ENCODE measurements at regions not wholly inside any gene's neighbourhood (a gene's known extent, or its start where the extent isn't known, plus 50 kb on each side); places are given as distances from the start of the nearest gene placed in this dataset.
"Not testable (repeated sequence)": the region's sequence is repeated elsewhere in the genome, so short reads cannot be mapped to it uniquely, and the experiment has no call there.

DNA sequence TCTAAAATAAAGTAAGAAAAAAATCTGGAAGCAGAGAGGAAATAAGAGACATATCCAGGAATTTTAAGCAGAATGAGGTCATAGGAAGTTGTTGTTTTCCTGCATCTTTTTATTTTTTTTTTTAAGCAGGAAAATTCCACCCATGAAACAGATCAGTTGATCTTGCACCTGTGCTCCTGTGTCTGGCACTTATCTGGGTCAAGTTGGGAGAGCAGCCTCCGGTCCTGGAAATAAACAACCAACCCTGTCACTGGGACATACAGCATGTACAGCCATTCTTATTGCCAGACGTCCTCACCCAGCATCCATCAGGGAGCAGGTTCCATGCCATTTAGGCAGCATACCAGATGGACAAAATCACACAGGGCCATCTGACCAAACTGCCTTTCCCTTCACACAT, 266.0 kb upstream of the BTG1 start:
- DNase-seq: no peak

DNA sequence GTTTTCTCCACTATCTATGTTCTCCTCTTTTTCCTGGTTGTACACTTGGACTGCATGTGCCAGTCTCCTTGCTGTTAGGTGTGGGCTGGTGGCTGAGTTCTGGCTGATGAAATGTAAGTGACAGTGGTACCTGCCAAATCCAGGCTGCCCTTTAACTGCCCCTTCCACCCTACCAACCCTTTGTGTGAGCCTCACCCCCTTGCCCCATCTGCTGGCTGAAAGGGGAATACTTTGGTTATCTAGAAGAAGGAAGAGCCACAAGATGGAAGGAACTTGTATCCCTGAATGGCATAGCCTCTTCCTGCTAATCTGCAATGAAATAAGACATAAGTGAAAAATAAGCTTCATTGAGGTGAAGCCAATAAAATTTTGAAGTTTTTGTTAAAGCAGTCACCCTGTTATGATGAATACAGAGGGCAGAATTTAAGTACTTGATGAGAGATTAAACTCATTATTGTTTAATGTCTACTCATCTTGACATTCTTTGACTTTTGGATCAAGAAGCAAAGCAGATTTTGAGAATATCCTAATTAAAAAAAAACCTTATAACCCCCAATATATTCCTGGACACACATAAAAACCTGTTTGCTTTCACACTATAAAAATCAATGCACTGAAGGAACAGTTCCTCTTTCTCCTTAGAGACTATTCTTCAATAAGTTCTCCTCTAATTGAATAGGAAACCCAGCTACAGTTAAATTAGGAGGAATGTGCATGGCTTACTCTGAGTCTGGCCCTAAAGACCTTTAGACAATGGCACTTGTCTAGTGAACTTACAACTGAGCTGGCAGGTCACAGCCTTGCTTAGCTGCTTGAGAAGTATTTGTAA, 262.6 kb upstream of the BTG1 start:
- no peaks in the 10 kb centered on the region for H3K4me1 ChIP-seq
- TF ChIP-seq, protein P1, sequence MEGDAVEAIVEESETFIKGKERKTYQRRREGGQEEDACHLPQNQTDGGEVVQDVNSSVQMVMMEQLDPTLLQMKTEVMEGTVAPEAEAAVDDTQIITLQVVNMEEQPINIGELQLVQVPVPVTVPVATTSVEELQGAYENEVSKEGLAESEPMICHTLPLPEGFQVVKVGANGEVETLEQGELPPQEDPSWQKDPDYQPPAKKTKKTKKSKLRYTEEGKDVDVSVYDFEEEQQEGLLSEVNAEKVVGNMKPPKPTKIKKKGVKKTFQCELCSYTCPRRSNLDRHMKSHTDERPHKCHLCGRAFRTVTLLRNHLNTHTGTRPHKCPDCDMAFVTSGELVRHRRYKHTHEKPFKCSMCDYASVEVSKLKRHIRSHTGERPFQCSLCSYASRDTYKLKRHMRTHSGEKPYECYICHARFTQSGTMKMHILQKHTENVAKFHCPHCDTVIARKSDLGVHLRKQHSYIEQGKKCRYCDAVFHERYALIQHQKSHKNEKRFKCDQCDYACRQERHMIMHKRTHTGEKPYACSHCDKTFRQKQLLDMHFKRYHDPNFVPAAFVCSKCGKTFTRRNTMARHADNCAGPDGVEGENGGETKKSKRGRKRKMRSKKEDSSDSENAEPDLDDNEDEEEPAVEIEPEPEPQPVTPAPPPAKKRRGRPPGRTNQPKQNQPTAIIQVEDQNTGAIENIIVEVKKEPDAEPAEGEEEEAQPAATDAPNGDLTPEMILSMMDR (IDR thresholded peaks at IDR 0.05): no peak
- H3K36me3 ChIP-seq: no peaks in the 10 kb centered on the region
- no peak overlapping the region for H3K4me3 ChIP-seq
- no peaks in the 10 kb centered on the region for H3K9me3 ChIP-seq
- intact Hi-C loops (cut with DNase I; ENCODE audit: low total_unique reads): no loop called here
- no peak for DNase-seq
- H3K27ac ChIP-seq: no peak overlapping the region
- H3K27me3 ChIP-seq: no peaks in the 10 kb centered on the region

More for the DNA sequence above, 266.0 kb upstream of the BTG1 start:
- no peaks in the 10 kb centered on the region for H3K36me3 ChIP-seq
- no peaks in the 10 kb centered on the region for H3K9me3 ChIP-seq
- H3K27me3 ChIP-seq: no peaks in the 10 kb centered on the region
- H3K4me3 ChIP-seq: no peak overlapping the region
- TF ChIP-seq, protein P1 (IDR thresholded peaks at IDR 0.05): no peak
- intact Hi-C loops (cut with DNase I; ENCODE audit: low total_unique reads): no loop called here
- H3K4me1 ChIP-seq: peaks cover 0 to 10% (median 0%) of the 10 kb centered on the region in 4 donors
- no peak overlapping the region for H3K27ac ChIP-seq

DNA sequence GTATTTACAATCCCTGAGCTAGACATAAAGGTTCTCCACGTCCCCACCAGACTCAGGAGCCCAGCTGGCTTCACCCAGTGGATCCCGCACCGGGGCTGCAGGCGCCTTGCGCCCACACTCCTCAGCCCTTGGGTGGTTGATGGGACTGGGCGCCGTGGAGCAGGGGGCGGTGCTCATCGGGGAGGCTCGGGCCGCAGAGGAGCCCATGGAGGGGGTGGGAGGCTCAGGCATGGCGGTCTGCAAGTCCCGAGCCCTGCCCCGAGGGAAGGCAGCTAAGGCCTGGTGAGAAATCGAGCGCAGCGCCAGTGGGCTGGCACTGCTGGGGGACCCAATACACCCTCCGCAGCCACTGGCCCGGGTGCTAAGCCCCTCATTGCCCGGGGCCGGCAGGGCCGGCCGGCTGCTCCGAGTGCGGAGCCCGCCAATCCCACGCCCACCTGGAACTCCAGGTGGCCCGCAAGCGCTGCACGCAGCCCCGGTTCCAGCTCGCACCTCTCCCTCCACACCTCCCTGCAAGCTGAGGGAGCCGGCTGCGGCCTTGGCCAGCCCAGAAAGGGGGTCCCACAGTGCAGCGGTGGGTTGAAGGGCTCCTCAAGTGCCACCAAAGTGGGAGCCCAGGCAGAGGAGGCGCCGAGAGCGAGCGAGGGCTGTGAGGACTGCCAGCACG, 260.9 kb upstream of the BTG1 start:
- H3K36me3 ChIP-seq; DNase-seq; H3K4me1 ChIP-seq; H3K27me3 ChIP-seq; H3K9me3 ChIP-seq; H3K4me3 ChIP-seq; intact Hi-C loops (cut with DNase I; ENCODE audit: low total_unique reads); H3K27ac ChIP-seq: not testable (repeated sequence)

DNA sequence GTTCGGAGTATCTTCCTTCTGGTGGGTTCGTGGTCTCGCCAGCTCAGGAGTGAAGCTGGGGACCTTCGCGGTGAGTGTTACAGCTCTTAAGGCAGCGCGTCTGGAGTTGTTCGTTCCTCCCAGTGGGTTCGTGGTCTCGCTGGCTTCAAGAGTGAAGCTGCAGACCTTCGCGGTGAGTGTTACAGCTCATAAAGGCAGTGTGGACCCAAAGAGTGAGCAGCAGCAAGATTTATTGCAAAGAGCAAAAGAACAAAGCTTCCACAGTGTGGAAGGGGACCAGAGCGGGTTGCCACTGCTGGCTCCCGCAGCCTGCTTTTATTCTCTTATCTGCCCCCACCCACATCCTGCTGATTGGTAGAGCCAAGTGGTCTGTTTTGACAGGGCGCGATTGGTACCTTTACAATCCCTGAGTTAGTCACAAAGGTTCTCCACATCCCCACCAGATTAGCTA, 260.2 kb upstream of the BTG1 start:
- DNase-seq, H3K27ac ChIP-seq, H3K27me3 ChIP-seq: not testable (repeated sequence)

DNA sequence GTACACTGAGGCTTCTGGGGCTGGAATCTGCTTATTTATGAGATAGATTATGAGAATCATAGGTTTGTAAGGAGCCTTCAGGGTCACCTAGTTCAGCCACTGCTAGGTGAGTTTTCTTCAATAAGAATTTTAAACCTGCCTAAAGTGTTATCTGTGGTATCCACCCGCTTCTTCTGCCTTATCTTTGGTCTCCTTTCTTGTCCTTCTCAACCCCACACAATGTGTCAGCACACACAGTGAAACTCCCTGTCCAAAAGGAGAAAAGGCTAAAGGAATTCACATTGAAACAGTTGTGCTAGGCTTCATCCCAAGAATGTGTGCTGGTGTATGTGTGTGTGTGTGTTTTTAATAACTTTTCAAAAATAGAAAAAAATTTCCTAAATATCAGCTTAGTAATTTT, 259.3 kb upstream of the BTG1 start:
- Histone ChIP-seq H3K4me1 (no peaks in the 10 kb centered on the region), H3K36me3 (no peaks in the 10 kb centered on the region), H3K4me3 (no peak overlapping the region), H3K27me3 (no peaks in the 10 kb centered on the region), H3K27ac (no peak overlapping the region), H3K9me3 (no peaks in the 10 kb centered on the region)
- intact Hi-C loops (cut with DNase I; ENCODE audit: low total_unique reads): no loop called here
- no peak for DNase-seq
- TF ChIP-seq, protein P1 (IDR thresholded peaks at IDR 0.05): no peak

More for the DNA sequence above, 260.2 kb upstream of the BTG1 start:
- H3K36me3 ChIP-seq; intact Hi-C loops (cut with DNase I; ENCODE audit: low total_unique reads); H3K4me3 ChIP-seq; H3K4me1 ChIP-seq; H3K9me3 ChIP-seq: not testable (repeated sequence)

DNA sequence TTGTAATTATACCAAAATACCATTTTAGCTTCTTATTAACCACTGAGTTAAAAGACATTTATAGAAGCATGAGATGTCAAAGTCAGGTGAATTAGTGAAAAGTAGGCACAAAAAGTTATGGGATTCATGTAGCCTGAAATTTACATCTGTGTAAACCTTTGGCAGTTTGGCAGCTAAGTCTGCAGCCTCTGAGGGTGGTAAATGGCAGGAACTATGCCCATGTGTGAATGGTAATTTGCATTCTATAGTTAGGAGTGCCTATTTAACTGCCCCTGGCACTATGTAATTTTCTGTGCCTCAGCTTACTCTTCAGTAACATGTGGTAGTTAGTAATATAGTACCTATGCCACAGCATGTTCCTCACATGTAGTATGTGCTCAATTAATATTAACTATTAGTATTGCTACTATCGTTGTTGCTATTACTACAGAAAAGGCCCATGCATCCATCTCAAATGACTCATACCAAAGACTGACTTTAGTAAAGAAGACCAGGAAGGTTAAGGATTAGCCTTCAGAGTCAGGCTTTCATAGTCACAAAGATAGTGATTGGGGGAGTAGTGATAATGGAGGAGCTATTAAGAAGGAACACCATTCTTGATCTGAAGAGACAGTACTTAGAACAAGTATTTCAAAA, 258.7 kb upstream of the BTG1 start:
- intact Hi-C loops (cut with DNase I; ENCODE audit: low total_unique reads): no loop called here
- TF ChIP-seq, protein P1 (IDR thresholded peaks at IDR 0.05): no peak

More for the DNA sequence above, 258.7 kb upstream of the BTG1 start:
- H3K27ac ChIP-seq: no peak overlapping the region
- no peaks in the 10 kb centered on the region for H3K27me3 ChIP-seq
- H3K4me3 ChIP-seq: no peak overlapping the region
- no peak for DNase-seq
- no peaks in the 10 kb centered on the region for H3K4me1 ChIP-seq
- H3K9me3 ChIP-seq: no peaks in the 10 kb centered on the region
- no peaks in the 10 kb centered on the region for H3K36me3 ChIP-seq
